Common myeloid progenitor, CD34-positive (primary cell): ENCODE measurements at regions not wholly inside any gene's neighbourhood (a gene's known extent, or its start where the extent isn't known, plus 50 kb on each side); places are given as distances from the start of the nearest gene placed in this dataset.

Source experiments
- CTCF ChIA-PET: fragments of 350-600 bp; sonication (Branson Sonifier 250); formaldehyde crosslinking; loops from one replicate; lab custom pipeline; 2021; ENCODE audit warnings: antibody characterized with exemption; lab: Charles Lee
- POLR2A ChIA-PET: fragments of 350-600 bp; sonication (Branson Sonifier 250); formaldehyde crosslinking; loops from one replicate; lab custom pipeline; 2021; ENCODE audit warnings: antibody characterized with exemption; lab: Charles Lee
- DNase-seq, 3 donors: peaks; one replicate each; pipeline versions ENCODE4 v3.0.0 to v3.0.0-alpha.2; 2013
- H3K27ac ChIP-seq, 2 experiments: 1 replicate in 1 of 2; 2 replicates in 1 of 2; pipeline ENCODE4 v1.7.0; 2013; ENCODE audit warnings: inconsistent platforms in 2 of 2, low read length in 2 of 2, mild to moderate bottlenecking in 2 of 2, low read depth in 1 of 2, moderate library complexity in 1 of 2; ENCODE audit not compliant: severe bottlenecking in 2 of 2, insufficient read depth in 1 of 2, poor library complexity in 1 of 2
- H3K27me3 ChIP-seq, 5 experiments: replicated peaks in 2 of 5; 1 replicate in 3 of 5; 2 replicates in 2 of 5; pipeline versions ENCODE4 v1.6.1 to v1.7.0; 2013; ENCODE audit warnings: low read length in 4 of 5, mild to moderate bottlenecking in 2 of 5, moderate library complexity in 2 of 5, inconsistent platforms in 1 of 5; ENCODE audit not compliant: insufficient read depth in 5 of 5, control insufficient read depth in 4 of 5
- H3K36me3 ChIP-seq, 4 experiments: 1 replicate in 2 of 4; 2 replicates in 2 of 4; pipeline versions ENCODE4 v1.6.1 to v1.7.0; 2013; ENCODE audit warnings: low read length in 3 of 4, control low read depth in 1 of 4, mild to moderate bottlenecking in 1 of 4; ENCODE audit not compliant: control insufficient read depth in 4 of 4, insufficient read depth in 4 of 4
- H3K4me1 ChIP-seq, 4 experiments: 1 replicate in 3 of 4; 2 replicates in 1 of 4; pipeline versions ENCODE4 v1.6.1 to v1.7.1; 2013; ENCODE audit warnings: low read length in 3 of 4, mild to moderate bottlenecking in 3 of 4, control low read depth in 1 of 4, inconsistent platforms in 1 of 4, moderate library complexity in 1 of 4; ENCODE audit not compliant: control insufficient read depth in 4 of 4, insufficient read depth in 4 of 4; ENCODE audit errors: control extremely low read depth in 1 of 4
- H3K4me3 ChIP-seq, 7 experiments: 1 replicate in 4 of 7; 2 replicates in 3 of 7; pipeline versions ENCODE4 v1.5.1 to v1.7.0; 2013; ENCODE audit warnings: mild to moderate bottlenecking in 7 of 7, low read length in 6 of 7, moderate library complexity in 6 of 7, inconsistent platforms in 2 of 7, low read depth in 2 of 7, control low read depth in 1 of 7; ENCODE audit not compliant: insufficient read depth in 4 of 7, control insufficient read depth in 1 of 7; ENCODE audit errors: extremely low read depth in 1 of 7
- H3K9me3 ChIP-seq, 5 experiments: 1 replicate in 4 of 5; 2 replicates in 1 of 5; pipeline versions ENCODE4 v1.6.1 to v1.7.1; 2013; ENCODE audit warnings: low read length in 4 of 5, mild to moderate bottlenecking in 2 of 5, inconsistent platforms in 1 of 5, low read depth in 1 of 5, moderate library complexity in 1 of 5; ENCODE audit not compliant: control insufficient read depth in 4 of 5, insufficient read depth in 2 of 5; ENCODE audit errors: control extremely low read depth in 1 of 5
- WGBS: methylation state at CpG from one replicate; pipeline ENCODE4 v1.1.5; 2013; ENCODE audit not compliant: insufficient coverage; 5-methylcytosine and 5-hydroxymethylcytosine counted together

- Histone ChIP-seq H3K27me3 (peaks cover 0 to 3% (median 0%) of the 10 kb centered on the region in 5 experiments), H3K4me1 (no peaks in the 10 kb centered on the region), H3K27ac (no peak overlapping the region), H3K36me3 (no peaks in the 10 kb centered on the region), H3K4me3 (no peak overlapping the region), H3K9me3 (peaks cover 0 to under 1% (median 0%) of the 10 kb centered on the region in 5 experiments)
- CTCF ChIA-PET = no interaction called here
- 88% methylated on average over 3 of the region's 6 CpGs for WGBS
- POLR2A ChIA-PET = no interaction called here
- no peak for DNase-seq
Measured at GRCh38 chr7:70907259-70908247, 224.4 kb upstream of the GALNT17 start.

DNA sequence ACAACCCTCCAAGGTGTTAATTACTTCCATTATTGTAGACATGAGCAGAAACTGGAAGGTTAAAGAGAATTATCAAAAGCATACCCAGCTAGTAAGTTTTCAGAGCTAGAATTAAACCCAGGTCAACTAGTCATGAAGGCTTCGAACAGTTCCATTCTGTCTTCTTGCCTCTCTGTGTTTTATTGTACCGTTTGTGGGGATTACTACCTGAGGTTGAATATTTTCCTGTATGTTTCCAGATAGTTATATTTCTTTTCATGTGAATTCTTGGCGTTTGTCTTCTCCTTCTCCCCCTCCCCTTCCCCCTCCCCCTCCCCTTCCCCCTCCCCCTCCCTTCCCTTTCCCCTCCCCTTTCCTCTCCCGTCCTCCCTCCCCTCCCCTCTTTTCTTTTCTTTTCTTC lies 218.0 kb upstream of the GALNT17 start:
- POLR2A ChIA-PET = no interaction called here
- CTCF ChIA-PET = no interaction called here
- H3K36me3 ChIP-seq = no peaks in the 10 kb centered on the region

DNA sequence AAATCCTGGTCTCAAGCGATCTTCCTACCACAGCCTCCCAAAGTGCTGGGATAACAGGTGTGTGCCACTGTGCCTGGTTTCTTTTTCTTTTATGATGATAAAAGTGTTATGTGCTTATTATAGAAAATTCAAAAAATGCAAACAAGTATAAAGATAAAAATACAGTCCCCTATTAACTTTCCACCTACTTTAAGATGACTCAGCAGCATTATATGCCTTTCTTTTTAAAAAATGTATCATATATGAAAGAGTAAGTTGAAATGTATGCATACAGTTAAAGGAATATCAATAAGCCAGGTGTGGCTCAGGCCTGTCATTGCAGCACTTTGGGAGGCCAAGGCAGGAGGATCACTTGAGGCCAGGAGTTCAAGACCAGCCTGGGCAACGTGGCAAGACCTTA lies 216.9 kb upstream of the GALNT17 start:
- no peaks in the 10 kb centered on the region for H3K9me3 ChIP-seq
- no peak overlapping the region for H3K4me3 ChIP-seq
- WGBS = 71% methylated on average over 1 of the region's 2 CpGs
- no peaks in the 10 kb centered on the region for H3K4me1 ChIP-seq
- ChIA-PET POLR2A (interaction anchor here (0.6 kb wide), 1 partner anchor 16 kb away, joined by 3 read pairs; no protein-coding TSS in a partner anchor), CTCF (no interaction called here)
- no peak for DNase-seq
- no peaks in the 10 kb centered on the region for H3K36me3 ChIP-seq
- no peak overlapping the region for H3K27ac ChIP-seq
- H3K27me3 ChIP-seq = no peaks in the 10 kb centered on the region

More for the DNA sequence above, 218.0 kb upstream of the GALNT17 start:
- no peaks in the 10 kb centered on the region for H3K4me1 ChIP-seq
- no peak overlapping the region for H3K27ac ChIP-seq
- H3K4me3 ChIP-seq = no peak overlapping the region
- H3K9me3 ChIP-seq = no peaks in the 10 kb centered on the region
- no peaks in the 10 kb centered on the region for H3K27me3 ChIP-seq
- 86% methylated on average over 1 of the region's 4 CpGs for WGBS
- DNase-seq = no peak

- ChIA-PET POLR2A (no interaction called here), CTCF (no interaction called here)
- Histone ChIP-seq H3K4me1 (no peaks in the 10 kb centered on the region), H3K27ac (no peak overlapping the region), H3K4me3 (no peak overlapping the region), H3K27me3 (peaks cover 0 to 4% (median 0%) of the 10 kb centered on the region in 5 experiments), H3K36me3 (no peaks in the 10 kb centered on the region), H3K9me3 (no peaks in the 10 kb centered on the region)
- WGBS = 62% methylated on average over 4 of the region's 4 CpGs
- DNase-seq = no peak
Measured at GRCh38 chr7:70919481-70920073, 212.4 kb upstream of the GALNT17 start.

DNA sequence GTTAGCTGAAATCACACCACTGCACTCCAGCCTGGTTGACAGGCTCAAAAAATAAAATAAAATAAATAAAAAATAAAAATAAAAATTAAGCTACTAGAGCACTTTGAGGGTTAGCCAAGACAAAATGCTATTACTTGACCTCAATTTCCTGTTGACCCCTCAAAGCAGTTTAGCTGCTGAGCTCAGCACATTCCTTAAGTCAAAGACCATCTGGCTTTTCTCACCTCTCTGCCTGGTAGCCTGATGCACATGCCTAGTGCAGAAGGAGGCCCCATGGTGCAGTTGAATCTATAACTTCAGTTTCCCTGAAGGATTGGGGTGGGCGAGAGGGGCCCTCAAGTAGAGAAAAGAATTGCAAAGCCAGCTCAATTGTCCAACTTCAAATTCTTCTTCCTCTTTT lies 211.1 kb upstream of the GALNT17 start:
- Histone ChIP-seq H3K27me3 (peaks cover 0 to 4% (median 0%) of the 10 kb centered on the region in 5 experiments), H3K36me3 (no peaks in the 10 kb centered on the region), H3K27ac (no peak overlapping the region), H3K4me3 (no peak overlapping the region), H3K9me3 (no peaks in the 10 kb centered on the region), H3K4me1 (no peaks in the 10 kb centered on the region)
- WGBS = no CpG with 5 or more reads among the region's 1 CpG
- no peak for DNase-seq
- CTCF ChIA-PET = no interaction called here
- POLR2A ChIA-PET = no interaction called here

DNA sequence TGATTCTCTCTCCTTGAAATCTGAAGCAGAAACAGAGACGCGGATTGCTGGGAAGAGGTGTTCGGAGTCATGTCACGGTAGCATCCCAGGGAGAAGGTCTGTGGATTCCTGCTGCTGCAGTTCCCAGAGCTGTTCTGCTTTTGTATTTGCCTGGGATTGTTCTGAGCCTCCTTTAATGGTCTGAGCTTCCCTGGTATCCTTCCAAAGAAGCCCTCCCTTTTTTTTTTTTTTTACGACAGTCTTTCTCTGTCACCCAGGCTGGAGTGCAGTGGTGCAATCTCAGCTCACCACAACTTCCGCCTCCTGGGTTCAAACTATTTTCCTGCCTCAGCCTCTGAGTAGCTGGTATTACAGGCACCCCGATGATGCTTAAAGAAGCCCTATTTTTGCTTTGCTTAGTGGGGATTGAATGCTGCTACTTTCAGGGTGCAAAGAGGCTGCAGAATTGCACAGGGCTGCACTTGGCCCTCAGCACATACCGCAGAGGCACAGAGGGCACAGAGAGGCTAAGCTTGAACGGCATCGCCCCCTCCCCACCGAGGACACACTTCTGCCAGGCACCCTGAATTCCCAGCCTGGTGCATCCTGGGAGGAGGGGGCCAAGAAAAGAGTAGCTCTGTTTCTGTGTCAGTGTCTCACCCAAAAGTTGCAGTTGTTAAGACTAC lies 208.6 kb upstream of the GALNT17 start:
- H3K4me3 ChIP-seq = no peak overlapping the region
- H3K27me3 ChIP-seq = peaks cover 0 to 4% (median 0%) of the 10 kb centered on the region in 5 experiments
- H3K36me3 ChIP-seq = no peaks in the 10 kb centered on the region
- peak in 1 of 3 donors; percentile 1 for DNase-seq
- no peaks in the 10 kb centered on the region for H3K4me1 ChIP-seq
- ChIA-PET POLR2A (no interaction called here), CTCF (no interaction called here)
- H3K9me3 ChIP-seq = no peaks in the 10 kb centered on the region
- no peak overlapping the region for H3K27ac ChIP-seq
- WGBS = 69% methylated on average over 10 of the region's 11 CpGs
